H9 (cell line): ENCODE measurements at regions not wholly inside any gene's neighbourhood (a gene's known extent, or its start where the extent isn't known, plus 50 kb on each side); places are given as distances from the start of the nearest gene placed in this dataset.

ENCODE experiments used
- DNase-seq: peaks from one replicate; pipeline ENCODE4 v3.0.0-alpha.2; 2017
- H2AFZ ChIP-seq: one replicate; pipeline ENCODE4 v1.6.1; 2013; ENCODE audit warnings: mild to moderate bottlenecking, low read length, control low read depth, moderate library complexity
- H2AK5ac ChIP-seq: 2 replicates; pipeline ENCODE4 v1.6.1; 2013; ENCODE audit warnings: low read length, control low read depth, mixed read lengths; ENCODE audit not compliant: insufficient read length
- H2BK120ac ChIP-seq: one replicate; pipeline ENCODE4 v1.6.1; 2013; ENCODE audit warnings: low read depth, mild to moderate bottlenecking, low read length, control low read depth, inconsistent platforms; ENCODE audit not compliant: poor library complexity, severe bottlenecking
- H2BK12ac ChIP-seq: 2 replicates; pipeline ENCODE4 v1.6.1; 2013; ENCODE audit warnings: low read length, control low read depth, mixed read lengths, low read depth; ENCODE audit not compliant: insufficient read length
- H2BK15ac ChIP-seq: 2 replicates; pipeline ENCODE4 v1.6.1; 2013; ENCODE audit warnings: low read depth, low read length, control low read depth
- H2BK20ac ChIP-seq: one replicate; pipeline ENCODE4 v1.6.1; 2013; ENCODE audit warnings: low read depth, mild to moderate bottlenecking, low read length, control low read depth, inconsistent platforms; ENCODE audit not compliant: poor library complexity, severe bottlenecking
- H2BK5ac ChIP-seq: 2 replicates; pipeline ENCODE4 v1.6.1; 2013; ENCODE audit warnings: low read length, control low read depth, mixed read lengths; ENCODE audit not compliant: insufficient read length
- H3K14ac ChIP-seq: 2 replicates; pipeline ENCODE4 v1.6.1; 2013; ENCODE audit warnings: low read length, control low read depth; ENCODE audit not compliant: insufficient read depth
- H3K18ac ChIP-seq: 2 replicates; pipeline ENCODE4 v1.6.1; 2013; ENCODE audit warnings: low read depth, mild to moderate bottlenecking, mixed read lengths, low read length, control low read depth; ENCODE audit not compliant: insufficient read length
- H3K23ac ChIP-seq: 2 replicates; pipeline ENCODE4 v1.6.1; 2013; ENCODE audit warnings: low read length, control low read depth, mixed read lengths, low read depth; ENCODE audit not compliant: insufficient read length
- H3K23me2 ChIP-seq: 2 replicates; pipeline ENCODE4 v1.6.1; 2013; ENCODE audit warnings: low read depth, mild to moderate bottlenecking, mixed read lengths, low read length, control low read depth; ENCODE audit not compliant: insufficient read length, poor library complexity, severe bottlenecking
- H3K27ac ChIP-seq: 2 replicates; pipeline ENCODE4 v1.5.1; 2013; ENCODE audit warnings: low read length, control low read depth, mixed read lengths, low read depth; ENCODE audit not compliant: insufficient read length
- H3K27me3 ChIP-seq: 2 replicates; pipeline ENCODE4 v1.6.1; 2013; ENCODE audit warnings: low read length, control low read depth, inconsistent platforms; ENCODE audit not compliant: insufficient read depth
- H3K4ac ChIP-seq: 2 replicates; pipeline ENCODE4 v1.6.1; 2013; ENCODE audit warnings: low read depth, mild to moderate bottlenecking, control low read depth, inconsistent platforms, low read length, moderate library complexity
- H3K4me1 ChIP-seq: 2 replicates; pipeline ENCODE4 v1.6.1; 2013; ENCODE audit warnings: low read length, control low read depth, inconsistent platforms; ENCODE audit not compliant: insufficient read depth
- H3K4me2 ChIP-seq: 2 replicates; pipeline ENCODE4 v1.6.1; 2013; ENCODE audit warnings: low read length, control low read depth, mixed read lengths; ENCODE audit not compliant: insufficient read length, insufficient read depth
- H3K56ac ChIP-seq: 2 replicates; pipeline ENCODE4 v1.6.1; 2013; ENCODE audit warnings: low read depth, mild to moderate bottlenecking, mixed read lengths, low read length, control low read depth; ENCODE audit not compliant: insufficient read length
- H3K79me1 ChIP-seq: 2 replicates; pipeline ENCODE4 v1.6.1; 2013; ENCODE audit warnings: low read depth, mild to moderate bottlenecking, moderate library complexity, low read length, control low read depth, inconsistent platforms; ENCODE audit not compliant: insufficient read depth, poor library complexity, severe bottlenecking
- H3K79me2 ChIP-seq: 2 replicates; pipeline ENCODE4 v1.6.1; 2013; ENCODE audit warnings: low read length, control low read depth, inconsistent platforms; ENCODE audit not compliant: insufficient read depth
- H3K9ac ChIP-seq: 2 replicates; pipeline ENCODE4 v1.6.1; 2013; ENCODE audit warnings: low read length, control low read depth, mixed read lengths; ENCODE audit not compliant: insufficient read length; ENCODE audit errors: extremely low read depth
- H3K9me3 ChIP-seq: one replicate; pipeline ENCODE4 v1.6.1; 2013; ENCODE audit warnings: low read depth, low read length, inconsistent platforms; ENCODE audit not compliant: control insufficient read depth
- H3T11ph ChIP-seq: one replicate; pipeline ENCODE4 v1.6.1; 2013; ENCODE audit warnings: mild to moderate bottlenecking, low read length, control low read depth, inconsistent platforms
- H4K20me1 ChIP-seq: one replicate; pipeline ENCODE4 v1.6.1; 2013; ENCODE audit not compliant: control insufficient read depth, insufficient read length, insufficient read depth
- H4K5ac ChIP-seq: 2 replicates; pipeline ENCODE4 v1.6.1; 2013; ENCODE audit warnings: low read depth, mild to moderate bottlenecking, mixed read lengths, low read length, control low read depth; ENCODE audit not compliant: insufficient read length
- H4K8ac ChIP-seq: replicated peaks from 2 replicates; pipeline ENCODE4 v1.6.1; 2013; ENCODE audit warnings: low read length, control low read depth, mixed read lengths, low read depth; ENCODE audit not compliant: insufficient read length
- H4K91ac ChIP-seq: 2 replicates; pipeline ENCODE4 v1.6.1; 2013; ENCODE audit warnings: low read depth, mild to moderate bottlenecking, moderate library complexity, mixed read lengths, low read length, control low read depth; ENCODE audit not compliant: insufficient read length
- H3K27ac Mint-ChIP-seq, 3 experiments: 2 replicates in 2 of 3; 3 replicates in 1 of 3; pipeline ENCODE4 v1.8.0; 2020 to 2021; ENCODE audit warnings: mixed read lengths in 3 of 3, mild to moderate bottlenecking in 1 of 3, moderate library complexity in 1 of 3
- H3K27me3 Mint-ChIP-seq: 2 replicates; pipeline ENCODE4 v1.8.0; 2021; ENCODE audit warnings: low read depth, mild to moderate bottlenecking, moderate library complexity, mixed read lengths
- H3K36me3 Mint-ChIP-seq, 3 experiments: 2 replicates in 2 of 3; 3 replicates in 1 of 3; pipeline ENCODE4 v1.8.0; 2020 to 2021; ENCODE audit warnings: low read depth in 3 of 3, mixed read lengths in 3 of 3; ENCODE audit not compliant: insufficient read depth in 1 of 3
- H3K4me1 Mint-ChIP-seq, 2 experiments: 2 replicates each; pipeline ENCODE4 v1.8.0; 2020; ENCODE audit warnings: mixed read lengths in 2 of 2
- H3K4me3 Mint-ChIP-seq, 2 experiments: 2 replicates in 1 of 2; 3 replicates in 1 of 2; pipeline ENCODE4 v1.8.0; 2020 to 2021; ENCODE audit warnings: mild to moderate bottlenecking in 2 of 2, mixed read lengths in 2 of 2, moderate library complexity in 1 of 2
- H3K9me3 Mint-ChIP-seq, 2 experiments: 2 replicates in 1 of 2; 3 replicates in 1 of 2; pipeline ENCODE4 v1.8.0; 2020; ENCODE audit warnings: mild to moderate bottlenecking in 2 of 2, mixed read lengths in 2 of 2, moderate library complexity in 1 of 2
- CTCF ChIP-seq: fragments of 200-600 bp; sonication (generic); conservative IDR thresholded peaks from 3 replicates; pipeline ENCODE4 v1.8.0; 2021; ENCODE audit warnings: antibody characterized with exemption, mild to moderate bottlenecking
- WGBS: extraction: QIAGEN DNeasy Blood & Tissue Kit; methylation state at CpG from one replicate; pipeline ENCODE4 v1.1.7; 2013; ENCODE audit warnings: missing lambda C conversion rate, low lambda C conversion rate, mixed read lengths; ENCODE audit not compliant: insufficient read length; ENCODE audit errors: extremely low coverage; 5-methylcytosine and 5-hydroxymethylcytosine counted together

GRCh38 chr12:58081488-58081887, 140.1 kb downstream of the ATP23 start:
- WGBS = no CpG with 5 or more reads among the region's 1 CpG
- no peaks in the 10 kb centered on the region for H3K79me2 ChIP-seq
- no peak overlapping the region for H3K27ac ChIP-seq
- no peak overlapping the region for H2BK5ac ChIP-seq
- no peak overlapping the region for H3K18ac ChIP-seq
- no peak overlapping the region for H3K9ac ChIP-seq
- H3K4me1 Mint-ChIP-seq = no peaks in the 10 kb centered on the region
- no peaks in the 10 kb centered on the region for H3K9me3 Mint-ChIP-seq
- H3K23me2 ChIP-seq = no peaks in the 10 kb centered on the region
- TF ChIP-seq CTCF = no peak
- H4K91ac ChIP-seq = no peak overlapping the region
- H3K36me3 Mint-ChIP-seq = peaks cover 0 to 3% (median 0%) of the 10 kb centered on the region in 3 experiments; a peak in 1 of 7 replicates
- H3K4me3 Mint-ChIP-seq = no peak overlapping the region
- H3T11ph ChIP-seq = no peak overlapping the region
- H2BK15ac ChIP-seq = no peak overlapping the region
- H3K27me3 ChIP-seq = no peaks in the 10 kb centered on the region
- H2BK20ac ChIP-seq = no peak overlapping the region
- H3K23ac ChIP-seq = no peak overlapping the region
- H2BK12ac ChIP-seq = no peak overlapping the region
- no peak overlapping the region for H4K8ac ChIP-seq
- H2AK5ac ChIP-seq = no peak overlapping the region
- DNase-seq = no peak
- peaks cover 4% of the 10 kb centered on the region for H3K27me3 Mint-ChIP-seq
- no peak overlapping the region for H2BK120ac ChIP-seq
- no peak overlapping the region for H3K4me2 ChIP-seq
- H4K5ac ChIP-seq = no peak overlapping the region
- no peak overlapping the region for H2AFZ ChIP-seq
- H3K4ac ChIP-seq = no peak overlapping the region
- H3K4me1 ChIP-seq = no peaks in the 10 kb centered on the region
- H3K14ac ChIP-seq = no peak overlapping the region
- no peak overlapping the region for H3K27ac Mint-ChIP-seq
- H3K9me3 ChIP-seq = no peaks in the 10 kb centered on the region
- no peaks in the 10 kb centered on the region for H3K79me1 ChIP-seq
- no peaks in the 10 kb centered on the region for H4K20me1 ChIP-seq
- no peak overlapping the region for H3K56ac ChIP-seq
